Renal cortical epithelial cell (primary cell): ENCODE measurements at regions not wholly inside any gene's neighbourhood (a gene's known extent, or its start where the extent isn't known, plus 50 kb on each side); places are given as distances from the start of the nearest gene placed in this dataset.

Experiments
- DNase-seq: peaks from one replicate; pipeline ENCODE4 v3.0.0-alpha.2; 2011; ENCODE audit warnings: low read depth

DNA sequence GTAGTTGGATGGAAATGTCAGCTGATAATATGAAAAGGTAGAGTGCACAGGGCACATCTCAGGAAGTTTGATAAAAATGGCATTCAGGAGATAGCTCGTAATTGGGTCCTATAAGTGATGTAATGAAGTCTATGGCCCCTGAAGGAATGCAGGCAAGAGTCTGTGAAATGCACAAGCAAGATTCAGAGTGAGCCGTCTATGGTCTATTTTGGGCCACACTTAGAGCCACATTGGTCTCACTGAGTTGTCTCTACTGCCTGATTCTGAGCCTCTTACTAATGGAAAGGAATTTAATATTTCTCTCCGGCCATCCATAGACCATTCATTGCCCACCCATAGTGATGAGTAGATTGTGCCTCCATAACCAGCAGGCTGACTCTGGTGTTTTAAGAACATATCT lies 111.3 kb upstream of the KCNN2 start:
- no peak for DNase-seq

DNA sequence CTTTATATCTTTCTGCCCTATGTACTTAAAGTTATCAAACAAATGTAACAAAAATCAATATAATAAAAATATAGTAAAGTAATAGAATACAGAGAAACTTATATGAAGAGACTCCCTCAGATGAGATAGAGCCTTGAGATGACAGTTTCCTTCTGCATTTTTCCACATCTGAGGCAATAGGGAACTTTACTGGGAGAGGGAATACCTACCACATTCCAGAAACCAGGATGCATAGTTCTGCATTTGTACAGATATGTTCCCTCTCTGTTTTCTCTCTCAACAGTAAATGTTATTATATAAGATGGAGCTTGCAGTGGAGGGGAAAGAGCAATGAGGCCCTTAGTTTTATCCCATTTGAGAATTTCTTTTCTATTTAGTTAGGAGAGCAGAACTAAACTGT lies 109.6 kb upstream of the KCNN2 start:
- no peak for DNase-seq

DNA sequence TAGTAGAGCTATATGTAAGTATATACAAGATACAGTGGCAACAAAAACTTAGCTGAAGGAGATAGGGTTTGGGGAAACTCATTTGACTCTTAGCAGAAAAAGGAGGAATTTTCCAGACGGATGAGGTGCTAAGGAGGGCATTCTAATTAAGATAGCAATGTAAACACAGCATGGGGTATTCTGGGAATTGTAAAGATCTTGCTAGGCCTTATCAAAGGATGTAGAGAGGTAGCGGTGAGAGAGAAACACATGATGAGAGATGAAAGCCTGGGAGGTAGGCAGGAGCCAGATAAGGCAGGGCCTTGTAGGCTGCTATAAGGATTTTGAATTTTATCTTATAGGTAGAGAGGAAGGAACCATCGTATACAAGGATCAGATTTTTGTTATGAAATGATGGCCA lies 106.6 kb upstream of the KCNN2 start:
- no peak for DNase-seq

DNA sequence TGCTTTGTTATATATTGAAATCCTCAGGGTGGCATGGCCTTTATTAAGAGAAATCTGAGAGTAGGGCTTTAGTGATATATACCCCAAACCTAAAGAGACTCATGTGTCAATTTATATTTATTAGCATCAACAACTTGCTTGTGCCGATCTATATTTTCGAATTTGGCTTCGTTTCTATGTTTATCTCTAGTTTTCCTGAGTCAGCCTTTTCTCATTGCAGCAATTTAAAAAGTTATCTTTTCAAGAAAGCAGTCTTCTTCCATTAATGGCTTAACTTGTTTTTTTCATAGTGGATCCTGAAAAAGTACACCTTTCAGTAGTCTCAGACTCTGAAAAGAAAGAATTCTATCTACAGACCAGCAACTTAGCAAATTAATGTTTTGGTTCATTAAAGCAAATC lies 99.9 kb upstream of the KCNN2 start:
- no peak for DNase-seq

DNA sequence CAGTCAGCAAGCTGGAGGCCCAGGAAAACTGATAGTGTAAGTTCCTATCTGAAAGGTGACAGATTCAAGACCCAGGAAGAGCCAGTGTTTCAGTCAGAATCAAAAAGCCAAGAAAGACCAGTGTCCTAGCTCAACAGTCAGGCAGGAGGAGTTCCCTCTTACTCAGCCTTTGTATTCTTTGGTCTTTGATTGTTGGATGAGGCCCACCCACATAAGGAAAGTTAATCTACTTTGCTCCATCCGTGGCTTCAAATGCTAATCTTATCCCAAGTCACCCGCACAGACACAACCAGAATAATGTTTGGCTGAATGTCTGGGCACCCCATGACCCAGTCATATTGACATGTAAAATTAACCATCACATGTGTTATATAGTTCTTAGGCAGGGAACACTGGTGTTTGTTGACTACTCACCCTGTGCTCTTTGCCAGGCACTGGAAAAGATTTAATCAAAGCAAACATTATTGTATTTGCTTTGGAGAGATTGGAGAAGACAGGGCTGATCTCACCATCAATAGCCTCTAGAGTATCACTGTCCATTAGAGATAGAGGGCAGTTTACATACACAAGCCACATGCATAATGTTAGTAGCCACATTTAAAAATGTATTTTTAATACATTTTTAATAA lies 96.3 kb upstream of the KCNN2 start:
- DNase-seq = no peak

DNA sequence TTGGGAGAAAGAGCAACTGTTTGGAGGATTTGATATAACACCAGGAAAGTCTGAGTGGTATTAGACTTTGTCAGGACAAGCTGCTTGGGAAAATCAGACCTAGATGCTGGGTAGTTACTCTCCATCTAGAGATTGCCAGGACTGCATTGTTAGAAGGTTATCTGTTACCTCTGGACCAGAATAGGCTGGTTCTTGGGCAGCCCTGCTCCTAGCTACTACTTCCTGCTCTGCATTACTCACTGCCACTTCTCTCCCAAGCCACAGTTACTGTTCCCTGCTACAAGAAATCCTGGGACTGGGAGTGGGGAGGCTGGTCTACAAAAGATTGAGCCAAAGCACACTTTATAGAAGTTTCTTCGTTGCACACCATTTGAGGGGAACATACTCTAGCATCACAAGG lies 95.5 kb upstream of the KCNN2 start:
- DNase-seq = no peak

DNA sequence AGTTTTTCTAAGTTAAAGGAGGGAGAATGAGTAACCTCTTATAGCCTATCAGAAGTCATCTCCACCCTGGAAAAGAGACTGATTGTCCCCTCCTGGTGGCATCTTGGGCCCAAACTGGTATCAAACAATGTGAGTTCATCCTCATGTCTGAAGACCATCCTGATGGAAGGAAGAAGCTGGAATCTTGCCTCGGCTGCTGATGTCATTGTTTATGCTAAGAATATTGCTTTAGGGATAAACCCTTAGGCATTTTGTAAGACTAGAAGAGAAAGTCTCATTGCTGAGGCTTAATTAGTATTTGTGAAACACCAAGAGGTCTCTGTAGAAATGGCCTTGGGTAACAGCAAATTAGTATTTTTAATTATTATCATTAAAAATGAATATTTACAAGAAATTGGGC lies 65.7 kb upstream of the KCNN2 start:
- no peak for DNase-seq

DNA sequence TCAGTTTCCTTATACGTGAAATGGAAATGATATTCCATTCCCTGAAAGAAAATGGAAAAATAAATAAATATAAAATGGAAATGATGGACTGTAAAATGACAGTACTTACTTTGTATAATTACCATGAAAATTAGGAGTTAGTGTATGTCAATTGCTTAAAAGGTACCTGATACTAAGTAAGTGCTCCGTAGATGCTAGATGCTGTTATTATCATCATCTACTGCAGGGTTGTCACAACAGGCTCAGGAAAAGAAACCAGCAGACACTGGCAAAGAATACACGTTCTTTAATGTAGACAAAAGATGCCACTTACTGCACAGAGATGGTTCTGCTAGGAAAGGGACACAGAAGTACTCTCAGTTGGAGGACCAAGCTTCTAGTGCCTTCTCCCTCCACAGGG lies 64.0 kb upstream of the KCNN2 start:
- DNase-seq = no peak

DNA sequence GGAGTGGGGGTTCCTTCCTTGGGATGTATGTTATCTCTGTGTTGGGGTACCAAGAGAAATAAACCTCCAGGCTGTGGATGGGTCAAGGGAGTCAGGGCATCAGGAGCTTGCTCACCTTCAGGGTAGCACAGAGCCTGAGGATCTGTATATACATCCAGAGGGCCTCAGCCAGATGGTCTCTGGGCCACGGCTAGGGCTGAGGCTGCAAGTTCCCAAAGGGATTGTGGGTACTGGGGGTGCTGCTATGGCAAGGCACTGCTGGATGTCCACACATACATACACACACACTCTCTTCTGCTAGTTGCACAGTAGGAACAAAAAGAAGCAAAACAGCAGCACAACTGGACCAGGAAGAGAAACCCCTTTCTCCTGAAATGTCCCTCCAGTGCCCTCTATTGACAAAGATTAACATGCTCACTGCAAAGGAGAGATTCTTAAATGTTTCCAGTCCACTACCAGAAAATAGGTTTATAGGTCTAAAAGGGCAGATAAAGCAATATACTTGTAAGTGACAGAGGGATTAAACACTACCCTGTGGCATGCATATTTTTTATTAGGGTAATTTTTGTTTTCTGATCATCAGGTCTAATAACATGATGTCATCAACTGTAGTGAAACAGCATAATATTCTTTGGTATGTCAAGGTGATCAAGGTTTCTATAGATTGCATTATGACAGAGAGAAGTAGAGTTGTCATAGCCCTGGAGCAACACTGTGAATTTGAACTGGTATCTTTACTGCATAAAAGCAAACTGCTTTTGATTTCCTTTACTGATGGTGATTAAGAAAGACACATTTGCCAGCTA lies 56.3 kb upstream of the KCNN2 start:
- no peak for DNase-seq

DNA sequence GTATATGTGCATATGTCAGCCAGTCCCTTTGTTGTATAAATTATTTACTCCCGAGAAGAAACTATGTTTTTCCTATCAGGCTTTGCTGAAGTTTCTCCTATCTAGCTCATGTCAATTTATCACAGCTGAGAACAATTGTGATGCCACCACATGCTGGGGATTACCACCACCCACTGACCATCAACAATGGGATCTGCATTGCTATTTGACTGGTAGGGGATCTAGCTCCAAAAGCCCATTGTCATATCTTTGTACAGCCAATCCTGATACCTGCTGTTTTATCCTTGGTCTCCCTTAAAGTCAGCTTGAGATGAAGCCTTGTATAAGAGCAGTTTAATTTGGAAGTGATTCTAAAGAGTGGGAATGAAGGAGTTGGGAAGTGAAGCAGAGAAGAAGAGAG lies 53.9 kb upstream of the KCNN2 start:
- no peak for DNase-seq

DNA sequence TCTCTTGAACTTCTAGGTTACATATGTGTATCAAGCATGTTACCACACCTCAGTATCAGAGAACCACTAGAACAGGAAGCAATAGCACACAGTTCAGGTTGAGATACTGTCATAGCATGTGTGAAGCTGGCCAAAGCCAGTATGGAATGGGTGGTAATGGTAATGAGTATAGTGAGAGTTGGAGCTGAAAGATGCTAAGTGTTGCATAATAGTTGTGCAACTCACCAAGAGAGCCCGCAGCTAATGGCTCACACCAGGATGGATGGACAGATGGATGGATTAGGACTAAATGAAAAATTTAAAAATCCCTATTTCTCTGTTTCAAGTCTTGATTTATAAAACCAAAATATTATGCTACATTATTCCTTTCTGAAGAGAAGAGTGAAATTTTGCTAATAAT lies 53.4 kb upstream of the KCNN2 start:
- DNase-seq = no peak

DNA sequence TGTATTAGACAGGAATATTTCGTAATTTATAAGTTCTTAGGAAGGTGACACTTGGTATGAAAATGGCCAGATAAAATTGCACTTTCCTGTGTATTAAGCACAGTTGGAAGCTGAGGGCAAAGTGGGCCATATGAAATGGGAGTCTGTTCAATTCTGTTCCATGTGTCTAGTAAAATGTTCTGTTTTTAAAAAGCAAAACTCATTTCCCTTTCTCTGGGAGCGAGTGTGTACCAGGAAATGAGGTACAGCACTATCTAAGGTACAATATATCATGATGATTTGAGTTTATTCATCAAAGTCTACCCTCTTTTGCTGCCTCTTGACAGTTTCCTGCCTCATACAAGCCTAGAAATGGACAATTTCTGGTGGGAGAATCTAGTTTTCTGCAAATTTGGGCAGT lies 51.2 kb upstream of the KCNN2 start:
- no peak for DNase-seq

DNA sequence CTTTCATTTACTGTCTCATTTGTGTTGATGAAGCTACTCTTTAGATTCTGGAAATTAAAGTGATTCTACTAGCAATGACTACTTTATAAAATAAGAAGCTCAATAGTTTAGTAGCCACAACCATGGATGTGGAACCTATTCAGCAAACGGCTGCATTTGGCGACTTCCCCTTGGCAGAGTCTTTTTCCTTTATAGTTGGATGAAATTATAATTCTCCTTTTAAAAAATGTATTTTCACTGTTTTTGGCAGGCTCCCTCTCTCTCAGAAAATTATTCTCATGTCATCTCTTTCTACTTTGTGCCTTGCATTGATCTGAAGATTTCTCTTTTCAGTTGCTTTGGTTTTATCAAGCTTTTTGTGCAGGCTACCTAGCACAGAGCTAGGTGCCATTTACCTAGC lies 50.6 kb upstream of the KCNN2 start:
- no peak for DNase-seq

DNA sequence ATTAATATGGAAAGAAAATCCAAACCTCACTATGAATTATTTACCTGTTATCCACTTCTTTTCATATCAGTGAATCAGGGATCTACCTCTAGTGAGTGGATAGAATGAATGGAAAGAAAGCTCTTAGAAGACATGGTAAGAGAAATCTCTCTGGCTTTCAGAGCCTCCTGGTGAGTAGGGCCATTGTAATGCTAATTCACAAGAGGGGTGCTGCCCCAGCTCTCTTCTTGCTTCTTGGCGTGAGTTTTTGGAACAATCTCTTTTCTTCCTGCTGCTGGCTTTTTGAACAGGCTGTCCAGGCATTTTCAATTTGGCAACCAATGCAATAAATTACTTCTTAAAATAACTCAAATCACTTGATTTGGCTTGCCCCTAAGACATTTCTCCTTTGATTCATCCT lies 49.9 kb upstream of the KCNN2 start:
- no peak for DNase-seq
